Fibroblast of mammary gland (primary cell): ENCODE measurements at regions not wholly inside any gene's neighbourhood (a gene's known extent, or its start where the extent isn't known, plus 50 kb on each side); places are given as distances from the start of the nearest gene placed in this dataset.

Source experiments
- DNase-seq: peaks from one replicate; pipeline ENCODE4 v3.0.0-alpha.2; 2010; ENCODE audit warnings: low read depth
- H3K4me3 ChIP-seq: 2 replicates; pipeline ENCODE4 v1.5.1; 2011; ENCODE audit warnings: low read depth, mild to moderate bottlenecking, low read length, moderate library complexity; ENCODE audit not compliant: control insufficient read depth
- TF ChIP-seq, protein P1 (sequence below): conservative IDR thresholded peaks from 2 replicates; pipeline ENCODE4 v1.5.1; 2011; ENCODE audit warnings: low read depth, low read length, inconsistent platforms; ENCODE audit not compliant: control insufficient read depth, insufficient read depth

DNA sequence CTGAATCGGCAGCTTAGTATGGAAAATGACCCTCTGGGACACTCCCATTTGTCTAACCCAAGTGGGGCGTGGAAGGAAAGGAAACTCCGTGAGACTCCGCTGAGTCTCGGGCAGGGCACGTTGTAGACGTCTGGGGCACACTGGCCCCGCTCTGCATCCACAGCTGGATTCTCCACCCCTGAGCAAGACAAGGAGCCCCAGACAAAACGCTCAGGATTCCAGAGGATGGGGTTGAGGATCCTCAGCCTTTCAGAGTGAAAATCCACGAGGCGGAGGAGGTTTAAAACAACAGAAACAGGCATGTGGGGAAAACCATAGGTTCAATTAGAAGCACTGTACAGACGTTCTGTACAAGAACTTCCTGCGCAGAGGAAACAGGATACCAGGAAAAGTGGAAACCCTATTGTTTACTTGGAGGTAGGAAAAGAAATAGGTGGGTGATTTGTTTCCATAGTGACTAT lies 124.9 kb upstream of the ZNF236 start:
- peak overlapping the region; percentile 25 for H3K4me3 ChIP-seq
- DNase-seq = peak; percentile 45
- TF ChIP-seq, protein P1, sequence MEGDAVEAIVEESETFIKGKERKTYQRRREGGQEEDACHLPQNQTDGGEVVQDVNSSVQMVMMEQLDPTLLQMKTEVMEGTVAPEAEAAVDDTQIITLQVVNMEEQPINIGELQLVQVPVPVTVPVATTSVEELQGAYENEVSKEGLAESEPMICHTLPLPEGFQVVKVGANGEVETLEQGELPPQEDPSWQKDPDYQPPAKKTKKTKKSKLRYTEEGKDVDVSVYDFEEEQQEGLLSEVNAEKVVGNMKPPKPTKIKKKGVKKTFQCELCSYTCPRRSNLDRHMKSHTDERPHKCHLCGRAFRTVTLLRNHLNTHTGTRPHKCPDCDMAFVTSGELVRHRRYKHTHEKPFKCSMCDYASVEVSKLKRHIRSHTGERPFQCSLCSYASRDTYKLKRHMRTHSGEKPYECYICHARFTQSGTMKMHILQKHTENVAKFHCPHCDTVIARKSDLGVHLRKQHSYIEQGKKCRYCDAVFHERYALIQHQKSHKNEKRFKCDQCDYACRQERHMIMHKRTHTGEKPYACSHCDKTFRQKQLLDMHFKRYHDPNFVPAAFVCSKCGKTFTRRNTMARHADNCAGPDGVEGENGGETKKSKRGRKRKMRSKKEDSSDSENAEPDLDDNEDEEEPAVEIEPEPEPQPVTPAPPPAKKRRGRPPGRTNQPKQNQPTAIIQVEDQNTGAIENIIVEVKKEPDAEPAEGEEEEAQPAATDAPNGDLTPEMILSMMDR = no peak

DNA sequence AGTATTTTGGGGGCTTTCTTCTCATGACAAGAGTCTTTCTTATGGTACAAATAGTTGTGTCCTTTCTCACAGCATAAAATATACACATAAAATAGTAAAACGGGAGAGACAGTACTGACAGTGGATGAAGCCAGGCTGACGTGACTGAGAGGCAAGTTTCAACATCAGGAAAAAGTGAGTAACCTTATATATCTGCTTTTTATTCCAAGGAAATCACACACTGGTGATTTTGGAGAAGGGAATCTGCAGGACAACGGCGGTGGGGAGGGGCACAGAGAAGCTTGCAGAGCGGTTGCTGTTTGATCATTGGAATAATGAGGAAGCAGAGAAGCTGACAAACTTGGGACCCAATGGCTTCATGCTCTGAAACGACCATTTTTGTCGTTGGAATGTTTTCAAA lies 130.6 kb upstream of the ZNF236 start:
- peak; percentile 52 for DNase-seq
- TF ChIP-seq, protein P1 = no peak
- no peak overlapping the region for H3K4me3 ChIP-seq

DNA sequence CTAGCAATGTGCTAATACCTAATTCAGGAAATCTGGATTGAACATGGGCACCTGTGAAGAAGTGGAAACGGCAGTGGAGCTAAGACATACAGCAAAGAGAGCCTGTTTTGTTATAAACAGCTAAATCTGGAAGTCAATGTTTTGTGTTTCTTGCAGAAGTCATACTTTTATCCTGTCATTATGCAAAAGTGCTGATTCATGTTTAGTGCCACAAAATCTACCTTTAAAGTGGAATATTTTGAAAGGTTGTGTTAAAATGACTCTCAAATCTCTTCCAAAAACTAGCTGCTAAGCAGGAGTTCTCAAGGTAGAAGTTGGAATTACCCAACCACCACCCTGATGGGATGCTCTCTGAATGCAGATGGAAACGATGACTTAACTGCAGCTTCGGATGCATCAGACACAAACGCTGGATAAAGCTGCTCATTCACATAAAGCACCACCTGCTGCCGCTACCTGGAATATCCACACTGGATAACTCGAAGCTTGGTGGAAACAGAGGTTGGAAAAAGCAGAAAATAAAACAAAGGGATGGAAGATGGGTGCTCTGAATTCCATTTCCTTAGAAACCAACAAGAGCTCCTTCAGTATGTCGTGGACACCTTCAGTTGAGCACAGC lies 132.6 kb upstream of the ZNF236 start:
- H3K4me3 ChIP-seq = no peak overlapping the region
- TF ChIP-seq, protein P1 = peak; percentile 19
- no peak for DNase-seq

DNA sequence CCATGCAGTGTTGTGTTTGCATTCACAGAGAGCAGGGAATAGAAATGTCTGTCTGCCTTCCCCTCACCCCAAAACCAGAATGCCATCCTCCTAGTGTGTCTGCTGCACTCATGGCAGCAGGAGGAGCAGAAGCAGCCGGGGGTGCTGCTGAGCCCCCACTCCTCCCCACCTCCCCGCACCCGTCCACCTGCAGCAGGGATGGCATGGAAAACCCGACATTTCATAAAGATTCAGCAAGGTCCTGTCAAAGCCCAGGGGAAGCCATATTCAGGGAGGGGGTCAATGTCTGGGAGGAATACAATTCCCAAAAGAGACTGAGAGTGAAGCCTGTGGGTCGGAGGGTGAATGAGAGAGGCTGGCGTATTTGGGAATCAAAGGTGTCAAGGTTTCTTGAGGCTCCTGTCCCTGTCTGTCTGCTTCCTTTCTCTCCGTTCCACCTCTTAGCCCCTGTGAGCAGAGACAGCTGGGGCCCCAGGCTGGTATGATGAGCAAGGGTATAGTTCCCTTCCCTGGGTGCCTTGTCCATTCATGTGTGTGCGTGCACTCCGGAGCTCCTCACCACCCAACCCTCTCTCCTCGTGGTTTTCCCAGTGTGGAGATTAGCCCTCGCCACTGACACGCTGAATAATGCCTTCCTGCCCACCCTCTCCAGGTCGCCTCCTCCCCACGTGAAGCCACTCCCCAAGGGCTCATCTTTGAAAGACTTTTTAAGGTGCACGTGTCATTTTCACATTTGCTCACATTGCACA lies 133.5 kb upstream of the ZNF236 start:
- no peak overlapping the region for H3K4me3 ChIP-seq
- DNase-seq = no peak
- TF ChIP-seq, protein P1 = no peak

DNA sequence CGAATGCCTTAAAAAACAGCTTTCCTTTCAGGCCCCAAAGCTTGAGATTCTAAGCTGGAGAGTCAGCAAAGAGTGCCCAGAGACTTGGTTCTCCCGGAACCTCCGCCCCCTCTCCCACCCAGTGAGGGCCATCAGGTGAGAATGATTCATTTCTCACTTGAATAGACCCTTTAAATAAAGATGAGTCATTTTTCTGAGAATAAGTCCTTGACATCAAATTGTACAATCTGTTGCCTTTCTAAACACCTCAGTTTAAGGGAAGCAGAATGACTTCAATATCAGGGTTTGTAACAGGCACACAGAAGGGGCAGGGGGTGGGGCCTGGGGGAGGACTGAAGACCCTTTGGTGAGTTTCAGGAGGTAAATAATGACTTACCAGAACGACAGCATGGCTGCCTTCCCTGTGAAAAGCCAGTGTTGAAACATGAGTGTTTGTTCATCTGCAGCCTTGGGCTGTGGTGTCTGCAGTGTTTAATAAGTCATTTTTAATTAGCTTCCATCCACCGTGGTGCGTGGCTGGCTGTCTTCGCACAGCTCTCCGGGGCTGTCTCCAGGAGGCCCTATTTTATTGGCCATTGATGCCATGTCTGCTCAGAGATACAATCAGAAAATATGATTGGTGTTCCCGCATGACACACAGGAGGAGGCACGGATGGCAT lies 134.9 kb upstream of the ZNF236 start:
- no peak overlapping the region for H3K4me3 ChIP-seq
- peak; percentile 62 for DNase-seq
- TF ChIP-seq, protein P1 = no peak

DNA sequence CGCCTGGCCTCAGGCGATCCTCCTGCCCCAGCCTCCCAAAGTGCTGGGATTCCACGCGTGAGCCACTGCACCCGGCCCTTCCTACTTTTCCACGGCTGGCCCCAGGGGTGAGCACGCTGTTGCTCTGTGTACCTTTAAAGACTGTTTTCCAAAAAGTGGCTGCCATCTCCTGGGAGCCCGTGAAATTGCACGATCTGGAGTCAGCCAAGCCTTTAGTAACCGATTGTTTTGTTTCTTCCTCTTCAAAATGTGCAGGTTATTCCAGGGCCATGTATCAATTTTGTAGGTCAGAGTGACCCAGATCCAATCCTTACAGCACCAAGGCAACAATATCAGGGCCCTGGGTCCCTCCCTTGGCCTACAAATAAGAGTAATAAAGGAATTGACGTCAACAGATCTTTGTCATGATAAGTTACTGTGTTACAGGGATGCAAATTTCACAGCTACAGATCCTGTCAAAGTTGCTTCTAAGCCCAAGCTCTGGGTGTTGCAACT lies 135.6 kb upstream of the ZNF236 start:
- peak; percentile 78 for DNase-seq
- TF ChIP-seq, protein P1 = peak; percentile 82
- no peak overlapping the region for H3K4me3 ChIP-seq
